SKM-1 (cell line): ENCODE measurements at regions not wholly inside any gene's neighbourhood (a gene's known extent, or its start where the extent isn't known, plus 50 kb on each side); places are given as distances from the start of the nearest gene placed in this dataset.
A peak's percentile ranks its signal among the peaks of the same experiment; 100 is the strongest.

Experiments used
- DNase-seq: peaks from one replicate; lab custom pipeline; 2025; ENCODE audit not compliant: unreplicated experiment; lab: John Stamatoyannopoulos, UW

GRCh38 chr6:140867336-140867735 lies 1265.4 kb upstream of the GJE1 start:
- DNase-seq: peak; percentile 13

DNA sequence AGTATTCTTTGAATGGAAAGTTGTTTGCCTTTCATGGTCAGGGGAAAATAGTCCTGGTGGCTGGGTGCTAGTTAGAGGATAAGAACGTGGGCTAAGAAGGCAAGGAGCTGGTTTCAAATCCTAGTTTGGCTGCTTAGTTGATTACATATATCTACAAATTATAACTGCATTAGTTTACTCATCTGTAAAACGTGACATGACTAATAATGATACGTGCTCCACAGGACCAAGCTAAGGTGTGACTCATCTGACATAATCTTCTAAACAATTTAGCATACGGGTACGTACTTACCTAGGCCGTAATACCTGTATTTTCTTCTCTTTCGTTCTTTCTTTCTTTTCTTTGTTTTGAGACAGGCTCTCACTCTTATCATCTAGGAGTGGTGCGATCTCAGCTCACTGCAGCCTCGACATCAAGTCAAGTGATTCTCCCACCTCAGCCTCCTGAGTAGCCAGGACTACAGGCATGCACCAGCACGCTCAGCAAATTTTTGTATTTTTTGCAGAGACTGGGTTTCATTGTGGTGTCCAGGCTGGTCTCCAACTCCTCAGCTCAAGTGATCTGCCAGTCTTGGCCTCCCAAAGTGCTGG lies 1274.2 kb upstream of the GJE1 start:
- DNase-seq: no peak

DNA sequence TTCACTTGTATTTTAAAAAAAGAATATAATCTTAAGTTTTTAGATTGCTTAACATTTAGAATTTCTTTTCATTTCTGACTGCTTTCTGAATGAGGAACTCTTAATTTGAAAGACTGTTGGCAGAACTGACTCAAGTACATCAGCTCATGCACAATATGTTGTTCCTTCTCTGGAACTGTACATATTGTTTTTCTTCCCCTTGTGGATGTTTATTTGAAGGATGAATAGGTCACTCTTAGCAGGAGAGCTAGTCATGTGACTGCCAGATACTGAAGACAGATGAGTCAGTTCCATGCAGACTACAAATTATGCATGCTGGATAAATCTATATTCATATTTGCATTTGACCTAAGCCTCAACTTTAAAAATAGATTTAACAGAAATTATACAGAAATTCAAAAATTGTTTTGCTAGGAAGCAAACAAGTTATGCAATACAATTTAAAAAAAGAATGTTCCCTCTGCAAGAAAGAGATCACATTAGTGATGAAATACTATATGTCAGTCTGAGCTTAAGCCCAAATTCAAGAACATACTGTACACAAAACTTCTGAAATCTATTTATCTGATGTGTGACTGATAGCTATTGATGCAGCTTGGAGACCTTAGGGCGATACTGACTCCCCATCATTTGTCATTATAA lies 1274.9 kb upstream of the GJE1 start:
- no peak for DNase-seq

DNA sequence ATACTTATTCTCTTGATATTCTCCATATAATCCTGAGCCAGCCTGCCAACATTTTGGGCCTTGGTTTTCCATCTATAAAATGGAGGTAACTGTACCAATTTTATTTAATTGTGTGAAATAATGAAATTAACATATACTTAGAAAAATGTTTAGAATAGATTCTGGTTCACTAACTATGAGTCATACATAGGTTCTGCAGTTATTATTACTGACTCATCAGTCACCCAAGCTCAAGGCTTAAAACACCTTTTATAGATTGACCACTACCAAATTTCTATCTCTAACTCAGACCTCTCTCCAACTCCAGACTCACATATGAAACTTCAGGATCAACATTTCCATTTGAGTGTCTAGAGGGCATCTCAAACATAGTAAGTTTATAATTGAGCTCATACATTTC lies 1277.2 kb upstream of the GJE1 start:
- DNase-seq: no peak

GRCh38 chr6:140854318-140854717 lies 1278.4 kb upstream of the GJE1 start:
- DNase-seq: no peak

DNA sequence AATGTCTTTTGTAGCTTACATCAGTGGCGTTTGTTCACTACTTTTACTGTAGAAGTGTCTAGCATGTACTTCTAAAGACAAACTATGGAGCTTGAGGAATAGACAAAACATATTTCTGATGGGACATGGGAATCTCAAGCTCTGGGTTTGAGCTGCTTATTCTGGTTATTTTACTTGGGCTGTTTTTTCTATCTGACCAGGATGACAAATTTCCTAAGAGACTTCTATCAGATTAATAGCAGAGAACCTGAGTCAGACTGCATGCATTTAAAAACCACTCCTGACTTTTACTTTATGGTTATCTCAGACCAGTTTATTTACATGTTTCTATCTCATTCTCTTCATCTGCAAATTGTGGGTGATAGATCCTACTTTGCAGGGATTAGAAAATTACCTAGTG lies 1282.3 kb upstream of the GJE1 start:
- DNase-seq: no peak

GRCh38 chr6:140849456-140849855 lies 1283.3 kb upstream of the GJE1 start:
- no peak for DNase-seq

GRCh38 chr6:140847262-140847645 lies 1285.5 kb upstream of the GJE1 start:
- DNase-seq: no peak

- no peak for DNase-seq
Observed at GRCh38 chr6:140846503-140847261, 1286.0 kb upstream of the GJE1 start.

DNA sequence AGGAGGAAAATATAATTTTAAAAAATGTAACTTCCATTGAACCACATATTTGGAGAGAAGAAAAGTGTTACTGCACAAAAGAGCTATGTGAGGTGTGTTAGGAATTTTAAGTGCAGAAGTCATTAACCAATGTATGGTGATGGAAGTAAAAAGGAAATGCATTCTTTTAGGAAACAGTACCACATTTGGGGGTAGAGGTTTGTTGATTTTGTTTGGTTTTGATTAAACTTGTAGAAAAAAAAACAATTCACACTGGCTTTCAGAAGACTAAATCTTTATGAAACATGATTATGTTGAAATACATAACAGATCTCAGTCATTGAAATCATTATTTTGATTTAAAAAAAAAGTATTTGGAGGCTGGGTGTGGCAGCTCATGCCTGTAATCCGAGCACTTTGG lies 1287.0 kb upstream of the GJE1 start:
- no peak for DNase-seq

GRCh38 chr6:140844167-140844566 lies 1288.6 kb upstream of the GJE1 start:
- DNase-seq: no peak

- DNase-seq: no peak
Observed at GRCh38 chr6:140833408-140833807, 1299.3 kb upstream of the GJE1 start.

- no peak for DNase-seq
Observed at GRCh38 chr6:140830666-140831065, 1302.1 kb upstream of the GJE1 start.

GRCh38 chr6:140828856-140829255 lies 1303.9 kb upstream of the GJE1 start:
- no peak for DNase-seq

GRCh38 chr6:140827593-140827992 lies 1305.1 kb upstream of the GJE1 start:
- no peak for DNase-seq

- DNase-seq: no peak
Observed at GRCh38 chr6:140825731-140826130, 1307.0 kb upstream of the GJE1 start.

DNA sequence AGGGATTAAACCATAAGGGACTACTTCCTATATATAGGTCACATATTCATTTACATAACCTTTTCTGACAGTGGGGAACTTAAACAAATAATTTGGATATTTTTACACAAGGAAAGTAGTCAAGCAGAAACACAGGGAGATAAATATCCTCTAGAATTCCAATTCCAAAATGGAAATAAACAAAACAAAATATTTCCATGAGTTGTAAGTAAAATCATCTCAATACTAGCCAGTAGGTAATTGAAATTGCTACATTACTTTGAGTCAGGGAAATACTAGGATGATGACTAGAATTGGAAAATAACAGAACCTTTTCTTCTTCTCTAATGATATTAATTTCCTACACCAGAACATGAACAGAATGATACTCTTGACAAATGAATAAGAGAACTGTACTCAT lies 1308.1 kb upstream of the GJE1 start:
- DNase-seq: no peak

DNA sequence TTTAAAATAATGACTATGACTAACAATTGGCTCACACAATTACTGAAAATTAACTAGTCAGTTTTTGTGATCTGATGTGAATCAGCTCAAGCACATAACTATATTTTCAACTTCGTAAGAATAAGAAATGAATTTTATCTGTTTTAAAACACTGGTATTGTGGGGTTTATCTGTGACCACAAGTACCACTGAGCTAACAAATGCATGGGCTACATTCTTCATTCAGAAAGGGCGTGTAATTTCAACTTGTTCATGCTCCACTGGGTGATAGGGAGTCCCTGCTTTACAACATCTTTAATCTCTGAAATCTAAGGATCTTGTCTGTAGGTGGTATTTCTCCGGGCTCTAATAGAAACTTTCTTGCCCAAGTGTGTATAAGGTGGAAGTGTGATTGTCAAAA lies 1311.5 kb upstream of the GJE1 start:
- DNase-seq: no peak

DNA sequence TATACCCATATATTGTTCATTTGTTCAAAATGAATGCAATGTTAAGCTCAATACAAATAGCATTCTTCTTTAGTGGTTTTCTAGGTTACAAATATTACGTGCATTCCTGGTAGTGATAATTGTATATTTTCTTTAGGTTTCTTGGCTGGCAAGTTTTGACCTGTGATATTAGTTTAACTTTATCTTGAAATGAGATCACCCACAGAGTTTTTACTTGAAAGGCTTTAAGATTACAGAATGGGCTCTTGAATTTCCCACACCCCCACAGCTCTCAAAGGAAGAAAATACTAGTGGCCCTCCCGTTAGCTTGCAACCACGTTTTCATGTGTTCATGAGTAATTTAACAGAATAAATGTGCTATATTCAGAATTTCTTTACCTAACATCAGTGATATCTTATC lies 1315.5 kb upstream of the GJE1 start:
- no peak for DNase-seq

GRCh38 chr6:140816681-140817080 lies 1316.0 kb upstream of the GJE1 start:
- DNase-seq: no peak

- no peak for DNase-seq
Observed at GRCh38 chr6:140812636-140813035, 1320.1 kb upstream of the GJE1 start.

- DNase-seq: no peak
Observed at GRCh38 chr6:140811642-140812041, 1321.1 kb upstream of the GJE1 start.
